ENCODE measurements at regions not wholly inside any gene's neighbourhood (a gene's known extent, or its start where the extent isn't known, plus 50 kb on each side); places are given as distances from the start of the nearest gene placed in this dataset.

DNA sequence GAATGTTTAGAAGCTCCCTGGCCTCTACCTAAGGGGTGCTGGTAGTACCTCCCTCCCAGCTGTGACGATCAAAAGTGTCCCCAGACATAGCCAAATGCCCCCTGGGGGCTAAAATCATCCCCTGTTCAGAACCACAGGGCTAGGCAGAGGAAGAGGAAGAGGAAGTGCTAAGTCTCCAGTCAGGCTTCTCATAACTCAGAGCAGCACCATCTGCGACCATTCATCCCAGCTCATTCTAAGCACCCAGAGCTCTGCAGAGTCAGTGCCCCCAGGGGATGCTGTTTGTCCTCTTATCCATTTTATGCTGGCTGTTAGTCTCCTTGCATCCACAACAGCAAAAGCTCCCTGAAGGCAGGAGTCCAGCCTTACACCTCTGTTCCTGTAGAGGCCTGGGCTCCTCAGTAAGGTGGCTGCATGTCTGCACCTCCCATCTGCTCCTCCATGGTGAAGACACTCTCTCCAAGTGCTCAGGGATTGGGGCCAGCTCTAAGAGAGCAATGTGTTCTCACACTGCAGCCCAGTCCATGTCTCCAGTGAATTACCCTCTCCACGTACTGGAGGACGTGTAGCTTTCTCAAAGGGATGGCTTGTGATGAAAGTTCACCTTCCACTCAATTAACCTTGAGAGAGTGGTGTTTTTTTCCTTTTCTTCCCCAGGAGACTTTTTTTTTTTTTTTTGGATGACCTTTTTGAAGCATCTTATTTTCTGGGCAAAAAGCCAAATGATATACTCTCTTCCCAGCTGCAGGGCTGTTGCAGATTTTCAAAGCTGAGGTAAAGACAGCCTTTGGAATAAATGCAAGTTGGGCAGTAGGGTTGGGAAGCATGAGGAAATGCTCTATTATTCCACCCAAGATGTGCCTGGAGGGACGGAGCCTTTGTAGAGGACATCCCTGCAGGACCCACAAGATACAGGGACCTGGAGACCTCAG, 158.9 kb upstream of the SLC14A2 start:
- TF ChIP-seq, protein P1, sequence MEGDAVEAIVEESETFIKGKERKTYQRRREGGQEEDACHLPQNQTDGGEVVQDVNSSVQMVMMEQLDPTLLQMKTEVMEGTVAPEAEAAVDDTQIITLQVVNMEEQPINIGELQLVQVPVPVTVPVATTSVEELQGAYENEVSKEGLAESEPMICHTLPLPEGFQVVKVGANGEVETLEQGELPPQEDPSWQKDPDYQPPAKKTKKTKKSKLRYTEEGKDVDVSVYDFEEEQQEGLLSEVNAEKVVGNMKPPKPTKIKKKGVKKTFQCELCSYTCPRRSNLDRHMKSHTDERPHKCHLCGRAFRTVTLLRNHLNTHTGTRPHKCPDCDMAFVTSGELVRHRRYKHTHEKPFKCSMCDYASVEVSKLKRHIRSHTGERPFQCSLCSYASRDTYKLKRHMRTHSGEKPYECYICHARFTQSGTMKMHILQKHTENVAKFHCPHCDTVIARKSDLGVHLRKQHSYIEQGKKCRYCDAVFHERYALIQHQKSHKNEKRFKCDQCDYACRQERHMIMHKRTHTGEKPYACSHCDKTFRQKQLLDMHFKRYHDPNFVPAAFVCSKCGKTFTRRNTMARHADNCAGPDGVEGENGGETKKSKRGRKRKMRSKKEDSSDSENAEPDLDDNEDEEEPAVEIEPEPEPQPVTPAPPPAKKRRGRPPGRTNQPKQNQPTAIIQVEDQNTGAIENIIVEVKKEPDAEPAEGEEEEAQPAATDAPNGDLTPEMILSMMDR (optimal IDR thresholded peaks at IDR 0.05 in 1 of 3, IDR thresholded peaks at IDR 0.05 in 1 of 3, conservative IDR thresholded peaks at IDR 0.05 in 1 of 3; ENCODE audit: extremely low read depth in 1 of 3, insufficient read depth in 2 of 3, low read length in 3 of 3), result no peak
- no peak for TF ChIP-seq EZH2 (IDR thresholded peaks at IDR 0.05; ENCODE audit: low read length)
